ENCODE measurements at regions not wholly inside any gene's neighbourhood (a gene's known extent, or its start where the extent isn't known, plus 50 kb on each side); places are given as distances from the start of the nearest gene placed in this dataset.
"Not testable (repeated sequence)": the region's sequence is repeated elsewhere in the genome, so short reads cannot be mapped to it uniquely, and the experiment has no call there.

DNA sequence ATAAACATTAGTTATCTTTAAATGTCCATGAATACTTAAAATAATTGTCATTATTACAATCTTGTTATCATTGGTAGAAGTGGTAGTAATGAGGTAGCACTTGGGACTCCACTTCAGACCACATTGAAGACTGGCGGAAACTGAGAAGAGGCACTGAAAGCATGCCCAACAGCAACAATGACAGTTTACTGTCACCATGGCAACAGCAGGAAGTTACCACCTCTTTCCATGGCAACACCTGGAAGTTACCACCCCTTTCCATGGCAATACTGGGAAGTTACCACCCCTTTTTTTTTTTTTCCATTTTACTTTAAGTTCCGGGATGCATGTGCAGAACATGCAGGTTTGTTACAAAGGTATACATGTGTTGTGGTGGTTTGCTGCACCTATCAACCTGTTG is 494.9 kb upstream of the RBFOX1 start:
- DNase-seq: no peak

DNA sequence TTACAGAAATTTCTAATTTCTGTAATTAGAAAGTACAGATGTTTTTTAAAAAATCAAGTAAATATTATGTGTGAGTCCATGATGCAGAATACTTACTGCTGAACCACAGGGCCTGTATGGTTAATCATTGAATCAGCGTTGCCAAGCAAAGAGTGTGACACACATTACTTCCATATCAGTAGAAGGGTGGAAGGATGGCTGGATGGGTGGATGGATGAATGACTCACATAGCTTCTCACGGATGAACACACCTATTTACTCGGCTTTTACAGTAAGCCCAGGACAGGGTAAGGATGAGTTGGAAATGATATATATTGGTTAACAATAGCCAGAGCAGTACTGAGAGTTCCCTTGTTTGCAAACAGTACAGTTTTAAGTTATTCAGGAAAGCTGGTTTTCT is 495.9 kb upstream of the RBFOX1 start:
- DNase-seq: no peak

DNA sequence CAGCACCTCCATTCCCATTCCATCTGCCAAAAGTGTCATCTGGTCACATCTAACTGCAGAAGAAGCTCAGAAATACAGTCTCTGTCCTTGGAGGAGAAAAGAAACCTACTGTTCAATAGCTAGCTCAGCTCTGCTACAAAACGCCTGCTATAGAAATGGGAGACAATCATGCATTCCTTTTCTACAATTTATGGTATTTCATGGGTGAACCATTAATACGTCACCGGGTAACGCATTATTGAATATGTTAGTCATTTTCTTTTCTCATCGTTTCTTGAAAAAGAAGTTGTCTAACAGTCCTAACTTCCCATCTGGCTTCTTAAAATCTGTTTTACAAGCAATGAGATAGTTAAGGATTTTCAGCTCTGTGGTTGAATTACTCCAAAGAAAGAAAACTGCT is 496.7 kb upstream of the RBFOX1 start:
- no peak for DNase-seq

DNA sequence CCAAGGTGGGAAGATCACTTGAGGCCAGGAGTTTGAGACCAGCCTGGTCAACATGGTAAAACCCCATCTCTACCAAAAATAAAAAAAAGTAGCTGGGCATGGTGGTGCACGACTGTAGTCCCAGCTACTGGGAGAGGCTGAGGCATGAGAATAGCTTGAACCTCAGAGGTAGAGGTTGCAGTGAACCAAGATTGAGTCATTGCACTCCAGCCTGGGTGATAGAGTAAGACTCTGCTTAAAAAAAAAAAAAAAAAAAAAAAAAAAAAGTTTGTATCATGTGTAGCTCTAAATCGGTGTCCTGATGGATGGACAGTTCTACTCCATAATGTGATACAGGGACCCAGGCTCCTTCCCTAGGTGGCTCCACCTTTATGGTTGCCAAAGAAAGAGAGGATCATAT is 497.1 kb upstream of the RBFOX1 start:
- DNase-seq: no peak

DNA sequence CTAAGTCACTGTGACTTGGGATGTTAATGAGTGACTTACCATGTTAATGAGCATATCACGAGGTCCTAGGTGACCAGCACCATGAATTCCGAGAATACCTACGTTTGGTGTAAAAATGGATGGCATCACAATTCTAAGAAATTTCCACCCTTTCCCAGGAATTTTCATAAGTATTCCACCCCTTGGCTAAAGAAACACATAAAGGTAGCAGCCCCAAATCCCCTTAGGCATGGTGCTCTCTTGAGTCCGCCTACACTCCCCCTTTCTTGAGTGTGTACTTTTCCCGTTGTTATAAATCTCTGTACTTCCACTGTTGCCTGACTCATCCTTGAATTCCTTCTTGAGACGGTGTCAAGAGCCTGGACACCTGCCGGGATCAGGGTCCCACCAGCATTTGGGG is 504.0 kb upstream of the RBFOX1 start:
- no peak for DNase-seq

DNA sequence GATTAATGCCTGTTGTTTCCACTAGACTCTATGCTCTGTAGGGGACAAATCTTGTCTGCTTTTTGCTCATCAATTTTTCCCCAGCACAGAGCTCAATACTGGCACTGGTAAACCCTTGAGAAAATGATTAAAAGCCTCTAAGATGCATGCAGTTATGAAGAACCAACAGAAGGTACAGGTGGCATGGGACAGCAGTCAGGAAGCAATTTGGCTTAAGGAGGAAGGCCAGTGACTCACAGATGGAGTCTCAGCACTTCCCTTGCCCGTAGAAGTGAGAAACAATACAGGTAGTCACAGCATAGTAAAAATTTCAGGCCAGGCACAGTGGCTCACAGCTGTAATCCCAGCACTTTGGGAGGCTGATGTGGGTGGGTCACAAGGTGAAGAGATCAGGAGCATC is 504.7 kb upstream of the RBFOX1 start:
- DNase-seq: no peak

DNA sequence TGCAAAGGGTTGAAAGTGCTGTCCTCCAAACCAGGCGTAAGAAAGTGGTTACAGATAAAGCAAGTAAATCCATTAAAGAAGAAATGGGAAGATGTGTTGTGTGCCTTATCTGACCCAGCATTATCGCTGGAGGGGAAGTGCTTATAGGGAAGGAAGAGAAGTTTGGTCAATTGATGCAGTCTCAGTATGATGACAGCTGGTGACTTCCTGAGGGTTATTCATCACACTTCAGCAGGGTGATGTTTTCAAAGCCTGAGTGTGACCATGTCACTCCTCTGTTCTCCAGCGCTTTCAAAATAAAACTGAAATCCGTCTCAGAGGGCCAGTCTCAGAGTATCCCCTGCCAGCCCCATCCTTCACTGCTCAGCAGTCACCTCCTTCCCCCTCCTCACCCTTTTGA is 505.4 kb upstream of the RBFOX1 start:
- DNase-seq: no peak

DNA sequence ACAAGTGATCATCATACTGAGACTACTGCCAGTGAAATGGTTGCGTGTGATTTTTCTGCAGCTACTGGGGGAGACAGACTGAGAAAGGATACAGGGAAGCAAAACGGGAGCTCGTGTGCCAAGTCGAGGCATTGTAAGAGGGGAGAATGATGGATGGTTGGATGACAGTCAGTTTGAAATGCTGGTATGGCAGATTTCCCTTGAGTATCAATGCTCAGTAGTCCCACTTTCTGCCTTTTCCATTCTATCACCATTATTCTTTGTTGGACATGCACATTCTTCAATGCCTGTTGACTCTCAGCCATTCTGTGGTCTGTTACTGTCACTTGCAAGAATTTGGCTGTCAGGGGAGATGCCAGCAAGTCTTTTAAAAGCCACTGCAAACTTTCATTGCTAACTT is 510.6 kb upstream of the RBFOX1 start:
- DNase-seq: no peak

DNA sequence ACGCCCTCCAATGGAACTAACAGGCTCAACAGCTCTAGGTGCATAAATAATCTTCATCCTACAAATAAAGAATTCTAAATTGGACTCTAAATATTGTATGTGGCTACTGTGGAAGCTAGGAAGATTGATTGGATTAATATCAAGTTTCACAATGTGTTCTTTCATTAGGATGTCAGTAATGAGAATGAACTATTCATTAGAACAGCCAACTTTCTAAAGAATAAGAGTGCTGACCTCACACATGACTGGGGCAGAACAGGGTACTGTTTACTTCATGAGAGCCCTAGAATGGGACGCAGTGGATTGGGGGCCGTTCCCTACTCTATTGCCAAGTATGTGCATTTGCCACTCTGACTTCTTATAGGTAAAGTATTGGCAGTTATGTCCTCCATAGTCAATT is 528.2 kb upstream of the RBFOX1 start:
- no peak for DNase-seq

DNA sequence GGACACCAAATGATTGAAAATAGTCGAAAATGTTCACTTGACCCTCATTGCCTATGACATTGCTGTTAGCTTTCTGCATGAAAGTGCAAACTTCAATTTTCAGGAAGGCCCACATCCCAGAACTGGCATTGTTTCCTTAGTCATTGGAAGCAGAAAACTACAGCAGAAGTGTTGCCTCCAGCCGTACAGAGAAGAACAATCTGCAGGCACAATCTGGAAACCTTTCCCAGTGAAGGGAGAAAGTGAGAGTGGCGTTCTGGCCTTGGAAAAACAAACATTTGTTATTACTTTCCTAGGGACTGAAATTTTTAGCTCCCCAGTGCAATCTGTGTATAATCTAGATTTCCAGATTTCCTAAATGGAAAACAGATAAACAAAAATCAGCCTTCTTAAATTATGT is 529.5 kb upstream of the RBFOX1 start:
- no peak for DNase-seq

DNA sequence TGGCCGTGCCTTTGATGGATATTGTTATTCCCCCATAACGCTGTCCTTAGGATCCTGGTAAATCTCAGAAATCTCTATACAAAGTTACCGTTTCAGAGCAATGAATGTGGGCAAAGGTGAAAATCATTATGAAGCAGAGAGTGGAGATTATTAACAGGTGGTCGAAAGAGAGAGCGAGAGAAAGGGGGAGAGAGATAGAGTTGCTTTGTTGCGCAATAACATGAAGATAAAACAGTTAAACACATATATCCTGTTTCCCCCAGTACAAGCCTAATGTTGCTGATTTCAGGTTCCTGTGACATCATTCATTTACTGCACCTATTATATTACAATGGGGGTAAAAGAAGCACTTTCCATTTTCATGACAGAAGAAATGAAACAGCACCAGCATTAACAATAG is 535.4 kb upstream of the RBFOX1 start:
- no peak for DNase-seq

DNA sequence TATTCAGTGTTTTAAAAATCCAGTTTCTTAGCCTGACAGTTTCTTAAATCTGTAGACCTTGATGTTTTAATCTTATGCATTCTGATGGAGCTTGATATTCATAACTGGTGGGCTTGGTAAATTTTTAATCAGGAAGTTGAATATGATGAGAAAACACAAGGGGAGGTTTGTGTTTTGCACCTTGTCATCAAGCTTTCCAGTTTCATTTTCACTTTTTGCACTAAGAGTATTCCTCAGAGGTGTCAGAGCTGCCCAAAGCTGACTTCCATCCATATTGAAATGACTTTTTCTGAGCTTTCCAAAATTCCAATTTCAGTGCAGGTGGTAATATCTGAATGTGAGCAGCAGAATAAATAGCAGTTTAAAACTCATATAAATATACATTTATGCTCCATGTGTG is 555.0 kb upstream of the RBFOX1 start:
- no peak for DNase-seq

DNA sequence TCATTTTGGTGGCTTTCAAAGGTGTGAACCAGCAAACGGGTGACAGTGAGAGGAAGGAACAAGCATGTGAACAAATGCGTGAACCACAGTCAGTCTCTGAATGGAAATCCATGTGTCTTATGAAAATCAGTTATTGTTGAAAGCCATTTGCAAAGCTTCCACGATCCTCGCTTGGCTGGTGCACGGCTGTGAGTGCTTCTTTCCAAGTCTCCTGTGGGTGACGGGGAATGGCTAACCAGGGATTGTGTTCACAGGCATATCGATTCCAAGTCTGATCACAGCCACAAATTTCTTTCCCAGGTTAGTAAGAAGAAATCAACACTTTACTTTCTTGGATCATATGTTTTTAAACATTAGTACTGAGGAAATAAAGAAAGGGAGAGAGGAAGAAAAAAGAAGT is 556.9 kb upstream of the RBFOX1 start:
- no peak for DNase-seq

DNA sequence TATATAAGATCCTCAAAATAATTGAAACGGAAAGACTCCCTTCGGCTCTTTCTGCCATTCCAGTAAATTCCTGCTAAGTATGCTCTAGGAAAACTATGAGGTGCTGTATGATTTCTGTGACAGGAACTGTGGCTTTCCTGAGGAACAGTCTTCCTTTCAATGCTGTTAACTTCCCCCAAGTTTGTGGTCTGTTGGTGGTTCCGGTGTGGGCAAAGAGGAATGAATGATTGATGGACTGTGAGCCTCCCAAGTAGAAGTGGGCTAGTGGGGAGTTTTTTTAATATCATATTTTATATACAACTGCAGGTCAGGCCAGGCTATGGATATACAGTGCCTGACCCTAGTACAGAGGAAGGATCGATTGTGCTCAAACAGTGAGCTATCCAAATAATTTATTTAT is 560.7 kb upstream of the RBFOX1 start:
- no peak for DNase-seq

DNA sequence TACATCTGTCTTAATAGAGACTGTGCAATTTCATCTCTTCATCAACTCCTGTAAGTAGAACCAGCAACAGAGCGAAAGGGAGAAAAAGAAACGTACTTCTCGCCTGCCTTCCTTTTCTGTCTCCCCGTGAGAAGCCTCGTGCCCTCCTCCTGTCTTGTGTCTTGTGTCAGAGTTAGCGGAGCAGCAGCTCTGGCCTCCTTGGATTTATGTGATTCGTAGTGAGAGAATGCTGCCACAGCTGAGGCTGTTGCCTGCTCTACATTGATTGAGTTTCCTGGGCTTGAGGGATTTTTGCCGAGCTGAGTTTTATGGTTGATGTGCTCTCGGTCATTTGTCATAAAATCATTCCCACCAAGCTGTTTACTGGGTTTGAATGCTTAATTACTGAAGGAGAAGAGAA is 579.1 kb upstream of the RBFOX1 start:
- DNase-seq: no peak

DNA sequence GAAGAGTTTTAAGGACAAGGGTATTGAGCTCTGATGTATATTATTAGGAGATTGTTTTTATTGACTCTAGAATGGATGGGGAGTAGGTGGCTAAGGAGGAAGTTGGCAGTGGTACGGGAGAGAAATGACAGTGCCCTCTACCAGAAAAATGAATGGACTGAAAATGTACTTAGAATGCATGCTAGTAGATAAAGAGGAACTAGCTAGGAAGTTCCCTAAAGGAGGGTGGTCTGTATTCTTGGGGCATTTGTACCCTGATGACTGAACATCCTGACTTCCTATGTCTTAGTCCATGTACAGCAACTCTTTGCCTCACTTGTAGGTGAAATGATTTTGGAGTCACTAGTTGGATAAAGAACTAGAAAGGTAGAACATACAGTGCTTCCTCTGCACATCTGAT is 581.5 kb upstream of the RBFOX1 start:
- no peak for DNase-seq

DNA sequence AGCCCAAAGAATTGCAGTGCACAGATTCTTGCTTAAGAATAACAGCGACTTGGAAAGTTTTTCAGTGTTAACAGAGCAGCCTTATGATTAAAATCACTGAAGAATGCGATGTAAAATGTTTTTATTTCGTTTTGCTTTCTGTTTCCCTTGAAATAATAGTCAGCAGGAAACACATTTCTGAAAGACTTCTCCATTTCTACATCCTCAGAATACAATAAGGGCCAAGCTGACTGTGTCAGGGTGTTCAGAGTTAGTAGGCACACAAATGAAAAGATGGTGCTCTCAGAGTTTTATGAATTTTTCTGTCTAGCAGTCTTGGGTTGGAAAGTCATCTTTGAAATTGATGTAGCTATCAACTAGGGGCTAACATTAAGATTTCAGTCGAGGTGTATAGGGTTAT is 582.9 kb upstream of the RBFOX1 start:
- DNase-seq: no peak

DNA sequence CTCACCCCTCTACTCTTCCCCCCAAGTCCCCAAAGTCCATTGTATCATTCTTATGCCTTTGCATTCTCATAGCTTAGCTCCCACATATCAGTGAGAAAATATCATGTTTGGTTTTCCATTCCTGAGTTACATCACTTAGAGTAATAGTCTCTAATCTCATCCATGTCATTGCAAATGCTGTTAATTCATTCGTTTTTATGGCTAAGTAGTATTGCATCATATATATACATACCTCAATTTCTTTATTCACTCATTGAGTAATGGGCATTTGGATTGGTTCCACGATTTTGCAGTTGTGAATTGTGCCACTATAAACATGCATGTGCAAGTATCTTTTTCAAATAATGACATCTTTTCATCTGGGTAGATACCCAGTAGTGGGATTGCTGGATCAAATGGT is 596.3 kb upstream of the RBFOX1 start:
- not testable (repeated sequence) for DNase-seq

DNA sequence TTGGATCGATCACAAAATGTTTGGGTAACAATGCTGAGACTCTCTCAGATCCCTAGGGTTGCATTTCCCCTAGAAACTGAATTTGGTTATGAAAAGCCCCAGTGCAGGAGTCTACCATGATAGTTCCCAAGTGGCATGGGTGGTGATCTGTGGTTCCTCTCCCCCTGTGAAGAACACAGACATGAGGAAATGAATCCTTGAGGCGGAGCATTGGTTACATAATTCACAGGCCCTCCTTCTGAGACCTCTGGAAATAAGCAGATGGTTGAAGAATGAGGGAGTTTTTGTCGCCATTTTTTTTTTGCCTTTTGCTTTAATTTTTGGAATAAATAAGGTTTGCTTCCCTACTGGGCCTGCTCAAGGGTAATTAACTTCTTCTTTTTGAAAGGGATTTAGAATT is 597.0 kb upstream of the RBFOX1 start:
- DNase-seq: no peak

DNA sequence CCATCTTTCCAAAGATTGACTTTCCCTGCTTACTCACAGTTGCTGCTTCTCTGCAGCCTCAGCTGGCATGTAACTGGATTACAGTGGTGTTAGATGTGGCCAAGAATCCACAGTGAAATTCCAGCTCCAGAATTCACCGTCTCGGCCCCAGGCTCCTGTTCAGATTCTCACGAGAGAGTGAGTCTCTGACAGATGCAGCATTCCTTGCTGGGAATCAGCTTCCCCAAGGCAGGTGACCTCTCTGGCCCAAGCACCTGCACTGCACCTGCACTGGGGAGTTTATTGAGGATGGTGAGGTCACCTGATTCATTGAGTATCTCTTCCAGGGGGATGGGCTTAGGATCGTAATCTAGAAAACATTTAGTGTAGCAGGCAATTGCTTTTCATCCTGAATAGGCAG is 600.5 kb upstream of the RBFOX1 start:
- no peak for DNase-seq

DNA sequence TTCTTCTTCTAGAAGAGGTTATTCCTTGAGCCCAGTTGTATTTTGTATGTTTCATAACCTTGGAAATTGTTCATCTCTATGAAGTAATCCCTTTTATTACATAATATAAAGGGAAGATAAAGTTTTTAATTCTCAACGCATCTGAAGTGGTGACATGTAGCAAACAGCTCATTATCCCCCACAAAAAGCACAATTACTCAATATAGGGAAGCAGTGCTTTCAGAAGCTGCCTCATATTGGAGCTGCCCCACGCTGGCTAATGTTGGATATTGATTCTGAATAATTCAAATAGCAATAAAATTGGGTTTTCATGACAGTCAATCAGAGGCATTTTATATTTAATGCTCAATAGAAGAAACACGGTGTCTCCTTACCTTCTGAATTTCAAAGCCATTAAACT is 604.3 kb upstream of the RBFOX1 start:
- DNase-seq: no peak

DNA sequence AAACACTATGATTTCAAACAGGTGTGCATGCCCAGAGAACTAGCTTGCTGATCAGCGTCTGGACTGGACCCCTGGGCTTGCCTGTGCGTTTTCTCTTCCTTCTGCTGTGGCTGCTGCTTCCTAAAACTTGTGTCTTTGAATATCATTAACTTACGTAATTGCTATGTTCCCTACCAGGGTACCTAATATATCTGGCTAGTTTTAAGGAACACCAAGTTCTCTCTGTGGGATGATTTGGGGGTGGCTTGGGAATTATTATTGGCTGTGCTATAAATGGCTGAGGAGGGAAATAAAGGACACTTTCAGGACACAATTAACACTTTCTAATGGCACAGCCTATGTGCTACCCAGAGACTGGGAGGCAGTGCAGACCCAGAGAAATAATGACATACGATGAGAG is 606.0 kb upstream of the RBFOX1 start:
- no peak for DNase-seq

DNA sequence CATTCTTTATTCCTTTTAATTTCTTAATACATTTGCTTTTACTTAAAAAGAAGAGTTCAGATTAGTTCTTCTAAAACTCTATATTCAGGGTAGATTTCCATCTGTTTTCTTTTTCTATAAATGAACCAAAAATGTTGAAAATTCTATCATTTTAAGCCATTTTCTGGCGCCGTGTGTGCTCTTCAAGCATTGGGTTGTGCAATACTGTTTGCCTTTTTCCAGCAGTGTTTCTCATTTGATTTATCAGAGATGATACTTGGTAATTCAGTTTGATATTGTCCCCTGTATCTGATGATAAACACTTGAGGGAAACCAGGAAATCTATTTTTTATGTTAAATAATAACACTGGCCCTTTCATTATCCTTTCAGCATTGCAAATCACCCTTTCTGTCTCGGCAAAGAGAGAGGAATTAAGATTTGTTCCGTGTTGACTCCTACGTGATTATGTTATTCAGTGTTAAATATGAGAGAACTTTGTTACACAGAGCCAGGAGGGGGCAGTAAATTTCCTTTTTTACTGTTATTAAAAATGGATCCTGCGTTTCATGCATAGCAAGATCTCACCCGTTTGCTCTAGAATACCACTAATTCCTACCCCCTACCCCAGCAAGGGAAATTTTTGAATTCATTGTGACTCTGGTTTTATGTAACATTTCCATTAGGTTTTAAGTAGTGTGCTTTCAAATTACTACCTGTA is 606.9 kb upstream of the RBFOX1 start:
- DNase-seq: no peak

DNA sequence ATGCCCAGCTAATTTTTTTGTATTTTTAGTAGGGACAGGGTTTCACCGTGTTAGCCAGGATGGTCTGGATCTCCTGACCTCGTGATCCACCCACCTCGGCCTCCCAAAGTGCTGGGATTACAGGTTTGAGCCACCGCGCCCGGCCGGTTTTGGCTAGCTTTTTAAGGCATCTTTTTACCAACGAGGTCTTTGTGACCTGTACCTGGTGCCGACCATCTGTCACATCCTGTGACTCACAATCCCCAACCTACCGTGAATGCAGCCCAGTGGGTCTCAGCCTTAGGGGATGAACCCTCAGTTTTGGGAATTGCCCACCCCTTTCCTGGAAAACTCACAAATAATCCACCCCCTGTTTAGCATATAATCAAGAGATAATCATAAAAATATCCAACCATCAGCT is 607.4 kb upstream of the RBFOX1 start:
- DNase-seq: not testable (repeated sequence)

DNA sequence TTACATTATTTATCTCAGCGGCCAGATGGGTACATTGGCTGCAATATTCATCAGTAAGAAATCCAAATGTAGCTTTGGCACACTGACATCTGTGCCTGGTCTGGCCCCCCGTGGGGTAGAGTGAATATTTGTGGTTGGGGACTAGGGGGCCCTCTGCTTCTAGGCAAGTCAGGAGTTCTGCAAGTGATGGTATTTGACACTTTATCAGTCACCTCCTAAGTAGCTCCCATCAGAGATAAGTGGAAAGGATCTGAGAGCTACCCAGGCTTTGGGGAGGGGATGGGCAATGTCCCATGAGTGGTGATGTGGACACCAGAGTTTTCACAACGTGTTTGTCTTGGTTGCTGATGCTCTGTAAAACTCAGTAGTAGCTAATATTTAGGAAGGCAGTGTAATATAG is 609.9 kb upstream of the RBFOX1 start:
- no peak for DNase-seq

DNA sequence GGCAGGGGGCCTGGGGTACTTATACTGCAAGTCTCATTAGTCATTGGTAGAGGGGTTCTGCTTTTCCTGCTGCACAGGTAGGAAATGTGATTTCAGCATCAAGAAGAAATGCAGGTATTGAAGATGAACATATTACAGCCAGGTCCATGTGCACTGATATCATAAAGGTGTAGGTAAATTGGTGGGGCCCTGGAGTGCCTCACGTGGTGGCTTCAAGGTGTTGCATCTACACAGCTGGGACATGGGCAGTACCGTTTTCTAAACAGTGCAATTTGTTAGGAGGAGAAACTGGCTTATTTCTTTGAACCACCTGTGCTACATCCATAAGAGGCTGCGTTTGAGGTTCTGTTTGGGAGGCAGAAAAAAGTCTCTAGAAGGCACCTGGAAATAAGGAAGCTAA is 618.1 kb upstream of the RBFOX1 start:
- no peak for DNase-seq
